CD4-positive, alpha-beta T cell treated with Interleukin-4 for 1 hour (primary cell): ENCODE measurements at regions not wholly inside any gene's neighbourhood (a gene's known extent, or its start where the extent isn't known, plus 50 kb on each side); places are given as distances from the start of the nearest gene placed in this dataset.

Experiments
- DNase-seq, 2 donors: peaks; one replicate each; pipeline ENCODE4 v3.0.0-alpha.2; 2020 to 2022

DNA sequence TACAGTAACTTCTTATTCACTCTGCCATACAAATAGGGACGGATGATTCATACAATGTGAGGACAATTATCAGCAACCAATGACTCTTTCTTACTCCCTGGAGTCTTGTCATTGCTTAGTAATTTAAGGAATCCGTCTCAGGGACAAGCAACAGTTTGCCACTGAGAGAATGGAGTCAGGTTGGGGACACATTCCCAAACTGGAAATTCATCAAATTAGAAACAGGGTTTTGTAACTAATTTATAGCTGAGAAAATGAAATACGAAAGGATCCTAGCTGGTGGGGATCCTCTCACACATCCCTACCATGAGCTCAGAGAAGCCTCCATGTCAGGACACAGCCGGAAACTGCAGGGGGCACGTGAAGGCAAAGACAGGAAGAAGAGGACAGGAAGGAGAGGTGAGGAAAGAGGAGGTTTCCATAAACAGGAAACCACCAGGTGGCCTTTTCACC lies 50.4 kb upstream of the KDR start:
- no peak for DNase-seq

DNA sequence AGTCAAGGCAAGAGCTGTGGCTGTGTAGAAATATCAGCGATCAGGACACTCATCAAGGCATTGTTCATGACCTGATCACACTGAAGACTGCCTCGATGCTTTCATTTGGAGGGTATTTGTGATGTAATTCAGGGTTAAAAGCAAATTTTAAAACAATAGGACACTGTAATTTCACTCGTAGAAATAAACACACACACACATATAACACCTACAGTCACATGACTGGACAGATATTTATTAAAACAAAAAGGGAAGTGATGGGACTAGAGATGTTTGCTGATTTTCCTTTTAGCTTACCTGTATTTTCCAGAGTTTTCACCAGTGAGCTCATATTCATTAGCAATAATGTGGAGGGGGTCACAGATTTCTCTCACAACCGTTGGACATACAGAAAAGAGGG lies 51.1 kb upstream of the KDR start:
- DNase-seq = no peak

- DNase-seq = no peak
These were observed 52.1 kb upstream of the KDR start for GRCh38 chr4:55177461-55177860.

- DNase-seq = peak in 1 of 2 donors; percentile 2
These were observed 53.0 kb upstream of the KDR start for GRCh38 chr4:55178226-55179005.

DNA sequence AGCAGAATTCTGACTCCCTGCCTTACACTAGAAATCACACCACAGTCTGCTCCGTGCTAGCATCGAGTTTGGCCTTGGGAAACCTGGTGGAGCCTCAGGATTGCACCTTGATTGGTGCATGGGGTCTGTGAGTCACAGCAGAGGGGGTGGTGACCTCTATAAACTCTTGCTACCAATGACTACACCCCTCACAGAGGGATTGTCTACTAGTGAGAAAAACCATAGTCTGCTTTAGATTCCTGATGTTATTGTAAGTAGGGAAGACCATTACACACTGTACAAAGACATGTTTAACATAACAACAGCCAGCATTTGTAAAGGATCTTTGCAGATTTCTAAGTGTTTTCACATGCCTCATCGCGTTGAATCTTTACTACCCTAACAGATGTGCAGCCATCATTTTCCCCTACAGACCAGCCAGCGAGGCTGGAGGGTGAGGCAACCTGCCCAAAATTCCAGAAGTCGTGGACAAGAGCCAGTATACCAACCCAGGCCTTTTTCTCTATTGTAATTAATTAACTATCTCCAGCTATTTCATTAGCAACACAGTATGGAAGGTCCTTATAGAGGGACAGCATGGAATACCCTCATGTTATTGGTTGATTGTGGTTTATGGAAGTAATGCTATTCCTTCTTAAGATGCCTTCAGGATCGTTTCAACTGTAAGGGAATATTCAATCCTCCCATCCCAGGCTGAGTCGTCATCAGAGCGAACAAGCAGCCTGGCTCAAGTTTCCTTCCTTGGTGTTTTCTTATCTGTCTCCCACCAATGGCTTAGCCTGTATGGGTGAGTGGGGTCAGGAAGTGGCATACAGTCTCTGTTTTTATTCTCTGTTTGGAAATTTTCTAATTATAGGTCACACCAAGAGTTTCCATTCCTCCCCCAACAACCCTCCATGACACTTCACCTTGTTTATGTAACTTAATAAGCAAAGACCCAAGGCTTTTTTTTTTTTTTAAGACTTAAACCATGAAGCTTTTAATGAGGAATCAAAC lies 55.9 kb upstream of the KDR start:
- no peak for DNase-seq

DNA sequence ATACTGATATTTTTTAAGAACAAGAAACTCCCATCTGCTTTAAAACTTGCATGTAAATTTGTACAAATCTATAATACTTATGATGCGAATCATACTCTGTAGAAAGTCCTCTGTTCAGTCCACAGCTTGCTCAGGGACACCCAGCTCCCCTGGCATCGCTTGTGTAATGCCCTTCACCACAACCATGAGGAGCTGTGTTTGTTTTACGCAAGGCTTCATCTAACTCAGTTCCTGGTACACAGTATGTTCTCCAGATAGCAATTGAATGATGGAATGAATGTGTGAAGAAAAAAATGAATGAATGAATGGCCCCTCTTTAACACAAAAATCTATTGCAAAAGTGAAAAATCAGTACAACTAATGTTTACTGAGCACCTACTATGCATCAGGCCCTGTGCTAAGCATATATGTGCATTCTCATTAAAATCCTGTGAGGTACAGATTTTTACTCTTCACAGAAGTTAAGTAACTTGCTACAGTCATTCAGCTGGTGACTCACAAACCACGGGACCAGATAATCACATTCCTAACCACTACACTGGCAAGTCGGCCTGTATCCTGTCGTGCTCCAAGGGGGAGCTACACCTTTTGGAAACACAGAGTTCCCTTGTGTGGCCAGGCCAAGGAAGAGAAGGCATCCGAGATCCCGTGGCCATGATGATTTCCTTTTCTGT lies 58.7 kb upstream of the KDR start:
- DNase-seq = no peak

DNA sequence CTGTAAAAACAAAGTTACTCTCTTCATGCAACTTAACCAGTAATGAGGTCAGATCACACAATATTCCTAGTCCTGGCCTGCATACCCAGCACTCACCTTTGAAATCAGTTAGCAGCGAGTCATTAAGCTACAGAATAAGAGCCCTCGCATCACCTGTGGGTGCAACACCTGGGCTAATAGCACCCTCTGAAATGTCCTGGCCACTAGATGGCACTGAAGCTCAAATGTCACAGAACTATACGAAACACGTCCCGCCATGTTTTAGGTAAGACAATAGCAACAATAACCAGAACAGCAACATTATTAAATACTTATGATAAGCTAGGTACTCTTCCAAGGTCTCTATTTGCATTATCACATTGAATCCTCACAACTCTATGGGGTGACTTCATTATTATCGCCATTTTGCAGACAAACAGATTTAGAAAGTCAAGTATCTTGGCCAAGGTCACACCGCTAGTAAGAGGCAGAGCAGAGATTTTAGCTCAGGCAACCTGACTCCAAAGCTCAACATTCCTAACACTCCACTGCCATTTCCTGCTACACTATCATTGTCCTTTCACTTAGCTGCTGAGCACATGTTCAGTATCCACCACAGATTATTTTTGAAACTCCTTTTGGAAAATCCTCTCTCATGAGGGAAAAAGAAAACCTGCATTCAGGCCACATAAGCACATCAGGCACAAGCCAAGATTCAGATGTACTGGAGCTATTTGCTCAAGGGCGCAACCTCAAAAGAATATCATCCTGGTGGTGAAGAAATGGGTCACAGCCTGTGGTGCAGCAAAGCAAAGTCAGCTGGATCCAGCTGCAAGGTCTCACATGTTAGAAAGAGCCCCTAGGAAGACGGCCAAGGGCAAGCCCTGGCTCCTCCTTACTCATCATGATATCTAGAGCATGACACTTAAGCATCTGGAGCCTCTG lies 59.5 kb upstream of the KDR start:
- DNase-seq = peak in 1 of 2 donors; percentile 22

DNA sequence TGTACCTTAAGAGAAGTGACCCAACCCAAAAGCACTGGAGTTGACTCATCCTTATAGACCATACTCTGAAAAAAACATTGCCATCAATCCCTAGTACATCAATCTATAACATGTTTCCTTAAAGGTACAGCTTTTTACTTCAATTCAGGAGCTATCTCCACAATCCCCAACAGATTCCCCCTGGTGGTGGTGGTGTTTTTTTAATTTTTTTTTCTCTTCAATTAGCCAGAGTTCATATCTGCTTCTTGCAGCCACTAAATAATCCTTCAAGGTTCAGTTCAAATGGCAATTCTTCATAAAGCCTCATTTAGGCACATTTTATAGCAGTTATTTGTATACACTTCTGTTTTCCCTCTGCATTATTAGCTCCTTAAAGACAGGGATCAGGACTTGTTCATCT lies 60.7 kb upstream of the KDR start:
- no peak for DNase-seq

GRCh38 chr4:55186700-55187099 lies 61.3 kb upstream of the KDR start:
- DNase-seq = no peak

DNA sequence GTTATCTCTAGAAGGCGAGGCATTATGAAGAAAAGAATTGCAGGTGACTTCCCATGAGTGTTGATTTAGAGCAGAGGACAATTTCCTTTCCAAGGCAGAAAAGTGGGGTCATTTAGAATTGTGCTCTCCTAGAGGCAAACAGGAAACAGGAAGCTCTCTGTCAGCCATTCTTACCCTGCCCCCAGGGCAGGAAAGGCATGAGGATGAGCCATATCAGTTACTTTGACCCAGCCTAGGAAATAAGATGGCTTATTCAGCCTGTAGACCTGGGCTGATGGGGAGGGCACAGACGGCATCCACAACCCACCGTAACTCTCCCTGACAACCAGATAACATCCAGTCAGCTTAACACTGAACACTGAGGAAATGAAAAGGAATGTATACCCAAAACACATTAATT lies 88.8 kb upstream of the KDR start:
- no peak for DNase-seq

DNA sequence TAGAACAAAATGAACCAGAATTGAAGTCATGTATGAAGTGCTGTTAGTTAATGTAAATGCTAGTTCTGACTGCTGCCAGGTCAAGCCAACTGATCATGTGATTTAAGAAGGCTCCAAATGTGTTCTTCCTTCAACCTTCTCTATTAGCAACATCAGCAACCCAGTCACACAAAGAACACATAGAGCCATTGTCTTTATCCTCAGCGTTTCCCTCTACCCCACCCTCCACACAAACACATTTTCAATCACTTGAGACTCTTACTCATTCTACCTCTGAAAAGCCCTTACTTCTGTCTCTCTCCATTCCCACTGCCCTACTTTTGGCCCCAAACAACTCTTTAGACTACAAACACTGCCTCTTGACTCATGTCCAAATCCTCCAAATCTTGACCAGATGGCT lies 89.7 kb upstream of the KDR start:
- DNase-seq = no peak

DNA sequence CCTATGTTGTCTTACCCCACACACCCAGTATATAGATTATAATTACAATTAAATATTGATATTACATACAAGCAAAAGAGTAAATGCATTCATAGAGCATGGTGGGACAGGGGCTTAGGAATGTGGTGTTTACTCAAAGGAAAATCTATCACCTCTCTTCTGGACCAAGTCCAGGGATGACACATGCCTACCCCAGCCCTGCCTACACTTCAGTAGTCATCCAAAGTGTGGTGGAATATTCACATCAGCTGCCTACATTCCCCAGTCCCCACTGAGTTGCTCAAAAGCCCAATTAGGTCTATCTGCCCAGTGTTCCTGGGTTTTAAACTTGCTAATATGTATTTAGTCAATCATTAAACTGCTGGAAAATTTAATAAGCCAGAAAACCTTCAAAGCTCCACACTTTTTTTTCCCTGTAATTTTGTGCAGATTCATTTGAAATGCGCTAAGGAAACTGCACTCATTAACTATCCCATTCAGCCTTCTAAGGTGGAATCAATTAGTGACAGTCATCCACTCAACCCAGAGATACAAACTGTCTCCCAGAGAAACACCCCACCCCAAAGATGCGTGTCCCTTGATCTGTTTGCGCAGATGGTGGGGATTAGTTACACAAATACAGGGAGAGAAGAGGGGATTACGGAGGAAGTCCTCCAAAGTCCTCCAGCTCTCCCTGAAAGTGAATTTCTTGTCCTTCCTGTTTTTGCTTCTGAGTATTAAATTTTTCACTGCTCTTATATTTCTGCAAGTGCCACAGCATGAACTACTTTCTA lies 91.7 kb upstream of the KDR start:
- DNase-seq = no peak

DNA sequence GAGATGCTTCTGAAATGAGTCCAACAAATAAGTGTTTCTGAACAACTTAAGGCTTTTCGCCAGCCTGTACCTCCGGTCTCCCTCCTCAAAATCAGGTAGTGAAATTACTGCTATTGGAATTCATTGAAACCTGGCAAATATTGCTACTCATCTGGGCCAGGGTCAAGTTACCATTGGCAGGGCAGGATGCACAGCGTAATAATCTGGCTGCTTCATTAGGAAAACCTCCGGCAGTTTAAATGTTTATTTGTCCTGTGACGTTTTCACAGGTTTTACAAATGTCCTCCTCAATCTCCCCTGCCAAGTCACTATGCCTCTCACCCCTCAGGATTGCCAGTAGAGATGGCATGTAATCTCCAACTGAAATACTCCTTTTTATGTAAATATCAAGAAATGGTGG lies 92.6 kb upstream of the KDR start:
- no peak for DNase-seq

DNA sequence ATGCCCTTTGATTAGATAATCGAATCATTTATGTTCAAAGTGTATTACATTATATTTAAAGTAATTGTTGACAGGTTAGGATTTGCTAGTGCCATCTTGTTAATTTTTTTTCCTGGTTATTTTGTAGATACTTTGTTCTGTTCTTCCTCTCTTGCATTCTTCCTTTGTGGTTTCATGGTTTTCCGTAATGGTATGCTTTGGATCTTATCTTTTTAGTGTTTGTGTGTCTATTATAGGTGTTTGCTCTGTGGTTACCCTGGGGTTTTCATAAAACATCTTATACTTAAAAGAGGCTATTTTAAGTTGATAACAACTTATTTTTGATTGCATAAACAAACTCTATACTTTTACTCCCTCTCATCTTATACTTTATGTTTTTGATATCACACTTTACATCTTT lies 108.2 kb upstream of the SRD5A3 start:
- DNase-seq = no peak

GRCh38 chr4:55238407-55238806 lies 107.6 kb upstream of the SRD5A3 start:
- DNase-seq = no peak

DNA sequence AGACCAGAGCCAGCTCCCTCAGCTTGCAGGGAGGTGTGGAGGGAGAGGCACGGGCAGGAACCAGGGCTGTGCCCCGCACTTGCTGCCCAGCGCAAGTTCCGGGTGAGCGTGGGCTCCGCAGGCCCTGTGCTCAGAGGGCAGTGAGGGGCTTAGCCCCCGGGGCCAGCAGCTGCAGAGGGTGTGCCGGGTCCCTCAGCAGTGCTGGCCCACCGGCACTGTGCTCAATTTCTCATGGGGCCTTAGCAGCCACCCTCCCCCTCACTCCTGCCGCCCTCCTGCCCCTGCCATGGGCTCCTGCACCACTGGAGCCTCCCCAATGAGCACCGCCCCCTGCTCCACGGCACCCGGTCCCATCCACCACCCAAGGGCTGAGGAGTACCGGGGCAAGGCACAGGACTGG lies 104.6 kb upstream of the SRD5A3 start:
- no peak for DNase-seq

DNA sequence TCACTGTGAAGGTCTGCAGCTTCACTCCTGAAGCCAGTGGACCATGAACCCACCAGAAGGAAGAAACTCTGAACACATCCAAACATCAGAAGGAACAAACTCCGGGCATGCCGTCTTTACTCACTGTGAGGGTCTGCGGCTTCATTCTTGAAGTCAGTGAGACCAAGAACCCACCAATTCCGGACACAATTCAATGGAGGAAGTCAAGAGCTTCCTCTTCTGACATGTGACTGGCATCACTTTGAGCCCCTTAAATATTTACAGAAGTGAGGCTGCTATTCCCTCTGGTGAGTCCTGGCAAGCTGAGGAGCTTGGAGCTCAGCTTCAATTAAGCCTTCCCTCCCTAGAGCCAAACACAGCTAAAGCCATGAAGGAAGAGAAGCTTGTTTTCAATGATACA lies 103.5 kb upstream of the SRD5A3 start:
- DNase-seq = no peak

GRCh38 chr4:55247521-55247920 lies 98.5 kb upstream of the SRD5A3 start:
- no peak for DNase-seq

- no peak for DNase-seq
These were observed 97.3 kb upstream of the SRD5A3 start for GRCh38 chr4:55248756-55249155.

GRCh38 chr4:55249476-55249875 lies 96.6 kb upstream of the SRD5A3 start:
- no peak for DNase-seq

DNA sequence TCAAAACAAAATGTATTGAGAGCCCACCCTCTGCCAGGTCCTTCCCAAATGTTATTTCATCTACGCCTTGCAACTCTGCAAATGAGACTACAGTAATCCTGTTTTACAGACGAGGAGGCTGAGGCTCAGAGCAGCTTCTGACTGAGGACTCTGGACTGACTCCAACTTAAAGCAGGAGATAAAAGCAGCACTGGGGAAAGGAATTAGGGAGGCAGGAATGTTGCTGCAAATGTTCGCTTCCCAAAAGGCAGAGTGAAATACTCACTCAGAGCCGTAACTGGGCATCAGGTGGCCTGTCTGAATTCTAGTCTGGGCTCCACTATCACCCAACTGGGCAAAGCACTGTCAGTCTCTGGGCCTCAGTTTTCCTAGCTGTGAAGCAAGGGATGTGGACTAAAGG lies 94.7 kb upstream of the SRD5A3 start:
- no peak for DNase-seq
